LNCaP clone FGC (cell line): ENCODE measurements at regions not wholly inside any gene's neighbourhood (a gene's known extent, or its start where the extent isn't known, plus 50 kb on each side); places are given as distances from the start of the nearest gene placed in this dataset.
"Not testable (repeated sequence)": the region's sequence is repeated elsewhere in the genome, so short reads cannot be mapped to it uniquely, and the experiment has no call there.

Source experiments
- DNase-seq: peaks from one replicate; pipeline ENCODE4 v3.0.0-alpha.2; 2011; ENCODE audit warnings: low read depth
- H3K4me3 ChIP-seq: 2 replicates; pipeline ENCODE4 v1.5.1; 2011; ENCODE audit warnings: mild to moderate bottlenecking, low read depth, low read length, control low read depth
- CTCF ChIP-seq: IDR thresholded peaks from 2 replicates; pipeline ENCODE4 v1.5.1; 2012; ENCODE audit warnings: mild to moderate bottlenecking; ENCODE audit not compliant: control insufficient read depth, insufficient read depth; ENCODE audit errors: extremely low read depth

- no peak for TF ChIP-seq CTCF
- DNase-seq = no peak
- no peak overlapping the region for H3K4me3 ChIP-seq
These were observed 66.8 kb upstream of the RASGRP1 start for GRCh38 chr15:38631119-38632075.

- no peak for TF ChIP-seq CTCF
- H3K4me3 ChIP-seq = no peak overlapping the region
- DNase-seq = no peak
These were observed 70.6 kb upstream of the RASGRP1 start for GRCh38 chr15:38635170-38635569.

- H3K4me3 ChIP-seq = no peak overlapping the region
- no peak for TF ChIP-seq CTCF
- DNase-seq = no peak
These were observed 72.0 kb upstream of the RASGRP1 start for GRCh38 chr15:38636597-38636996.

GRCh38 chr15:38638126-38638525, 73.5 kb upstream of the RASGRP1 start:
- no peak for TF ChIP-seq CTCF
- no peak for DNase-seq
- H3K4me3 ChIP-seq = no peak overlapping the region

GRCh38 chr15:38638811-38639210, 74.2 kb upstream of the RASGRP1 start:
- no peak for TF ChIP-seq CTCF
- DNase-seq = no peak
- no peak overlapping the region for H3K4me3 ChIP-seq

- DNase-seq = no peak
- no peak for TF ChIP-seq CTCF
- H3K4me3 ChIP-seq = no peak overlapping the region
These were observed 78.2 kb upstream of the RASGRP1 start for GRCh38 chr15:38642689-38643270.

GRCh38 chr15:38644353-38644752, 79.7 kb upstream of the RASGRP1 start:
- not testable (repeated sequence) for DNase-seq, H3K4me3 ChIP-seq
